SKM-1 (cell line): ENCODE measurements at regions not wholly inside any gene's neighbourhood (a gene's known extent, or its start where the extent isn't known, plus 50 kb on each side); places are given as distances from the start of the nearest gene placed in this dataset.
A peak's percentile ranks its signal among the peaks of the same experiment; 100 is the strongest.

Experiments used
- DNase-seq: peaks from one replicate; lab custom pipeline; 2025; ENCODE audit not compliant: unreplicated experiment; lab: John Stamatoyannopoulos, UW

- DNase-seq: no peak
Observed at GRCh38 chr5:159385536-159385935, 55.2 kb upstream of the IL12B start.

DNA sequence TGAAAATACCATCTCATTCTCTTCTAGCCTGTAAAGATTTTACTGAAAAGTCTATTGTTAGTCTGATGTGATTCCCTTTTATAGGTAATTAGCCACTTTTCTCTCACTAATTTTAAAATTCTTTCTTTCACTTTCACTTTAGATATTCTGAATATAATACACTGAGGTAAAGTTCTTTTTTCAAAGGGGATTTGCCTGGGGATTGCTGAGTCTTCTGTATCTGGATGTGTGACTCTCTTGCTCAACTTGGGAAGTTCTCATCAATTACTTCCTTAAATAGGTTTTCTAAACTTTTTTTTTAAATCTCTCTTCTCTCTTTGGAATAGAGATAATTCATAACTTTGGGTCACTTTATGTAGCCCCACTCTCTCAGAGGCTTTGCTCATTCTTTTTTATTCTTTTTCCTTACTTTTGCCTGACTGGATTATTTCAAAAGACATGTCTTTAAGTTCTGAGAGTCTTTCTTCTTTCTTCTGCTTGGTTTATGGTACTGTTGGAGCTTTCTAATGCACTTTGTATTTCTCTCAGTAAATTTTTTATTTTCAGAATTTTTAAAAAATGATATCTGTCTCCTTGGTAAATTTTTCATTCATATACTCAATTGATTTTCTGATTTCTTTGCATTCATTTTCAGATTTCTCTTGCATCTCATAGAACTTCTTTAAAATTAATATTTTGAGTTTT, 55.9 kb upstream of the IL12B start:
- no peak for DNase-seq

- DNase-seq: no peak
Observed at GRCh38 chr5:159392871-159393270, 62.6 kb upstream of the IL12B start.

DNA sequence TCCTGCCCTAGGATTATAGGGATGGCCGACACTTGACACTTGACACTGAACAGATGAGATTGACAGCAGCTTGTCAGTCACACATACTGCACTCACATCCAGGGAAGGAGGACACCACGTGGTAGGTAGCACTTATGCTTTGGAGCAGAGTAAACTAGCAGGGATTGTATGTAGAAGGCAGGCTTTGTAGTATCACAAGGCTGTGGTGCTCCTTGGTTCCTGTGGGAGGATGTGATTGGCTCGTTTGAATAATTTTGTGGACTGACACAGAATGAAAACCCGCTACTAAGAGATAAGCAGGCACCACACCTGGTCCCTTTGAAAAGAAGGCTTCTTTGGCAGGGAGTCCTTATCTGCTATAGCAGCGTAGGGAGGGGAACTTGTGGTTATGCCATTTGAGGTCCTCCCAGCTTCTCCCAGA, 63.6 kb upstream of the IL12B start:
- no peak for DNase-seq

- DNase-seq: no peak
Observed at GRCh38 chr5:159395202-159395601, 64.9 kb upstream of the IL12B start.

- no peak for DNase-seq
Observed at GRCh38 chr5:159398936-159399335, 68.6 kb upstream of the IL12B start.

GRCh38 chr5:159400476-159400875, 70.2 kb upstream of the IL12B start:
- no peak for DNase-seq

DNA sequence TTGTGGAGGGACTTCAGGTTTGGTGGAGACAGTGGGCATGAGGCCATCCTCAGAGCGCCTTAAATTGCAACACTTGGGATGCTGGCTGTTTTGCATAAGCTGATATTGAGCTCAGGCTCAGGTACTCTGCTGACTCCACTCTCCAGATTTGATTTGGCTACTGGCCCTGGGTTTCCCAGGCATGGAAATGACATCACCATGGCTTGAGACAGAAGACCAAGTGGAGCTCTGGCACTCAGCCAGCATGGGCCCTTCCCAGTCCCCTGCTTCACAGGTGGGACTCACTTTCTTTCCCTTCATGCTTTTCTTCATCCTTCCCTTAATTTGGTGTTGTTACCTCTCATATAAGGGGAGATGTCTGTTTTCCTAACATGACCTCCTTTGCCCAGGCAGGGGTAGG, 72.0 kb upstream of the IL12B start:
- no peak for DNase-seq

GRCh38 chr5:159402856-159403255, 72.6 kb upstream of the IL12B start:
- no peak for DNase-seq

DNA sequence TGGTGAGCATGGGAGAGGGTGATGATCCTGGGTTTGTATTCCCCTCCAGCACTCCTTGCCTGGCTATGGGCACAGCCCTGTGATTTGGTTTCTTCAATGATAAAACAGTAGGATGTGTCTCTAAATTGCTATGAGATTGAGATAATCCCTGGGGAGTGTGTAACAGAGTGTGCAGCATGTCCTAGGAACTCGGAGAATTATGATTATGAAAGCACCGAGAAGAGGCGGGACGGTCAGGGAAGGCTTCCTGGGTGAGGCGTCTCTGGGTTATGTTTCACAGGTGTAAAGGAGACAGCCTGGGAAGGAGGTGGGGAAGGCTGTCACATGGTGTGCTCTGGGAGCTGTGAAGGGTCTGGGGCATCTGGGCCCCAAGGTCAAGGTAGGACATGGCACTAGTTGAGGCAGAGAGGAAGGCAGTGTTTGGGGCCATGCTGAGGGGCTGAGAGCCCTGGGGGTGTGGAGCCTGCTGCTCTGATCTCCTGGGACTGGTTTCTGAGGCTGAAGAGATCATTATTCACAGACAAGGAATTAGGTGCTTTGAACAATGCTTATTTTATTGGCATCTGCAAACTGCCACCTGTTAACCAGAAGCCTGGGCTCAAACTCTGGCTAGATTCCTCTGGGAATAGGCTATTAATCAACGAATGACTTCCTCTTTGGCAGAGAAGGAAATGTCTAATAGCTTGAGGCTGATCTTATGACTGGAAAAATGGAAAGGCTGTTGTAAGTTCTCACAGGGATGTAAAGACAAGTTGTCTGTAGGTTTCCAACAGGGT, 73.8 kb upstream of the IL12B start:
- DNase-seq: no peak

GRCh38 chr5:159405611-159406031, 75.3 kb upstream of the IL12B start:
- DNase-seq: peak; percentile 71

DNA sequence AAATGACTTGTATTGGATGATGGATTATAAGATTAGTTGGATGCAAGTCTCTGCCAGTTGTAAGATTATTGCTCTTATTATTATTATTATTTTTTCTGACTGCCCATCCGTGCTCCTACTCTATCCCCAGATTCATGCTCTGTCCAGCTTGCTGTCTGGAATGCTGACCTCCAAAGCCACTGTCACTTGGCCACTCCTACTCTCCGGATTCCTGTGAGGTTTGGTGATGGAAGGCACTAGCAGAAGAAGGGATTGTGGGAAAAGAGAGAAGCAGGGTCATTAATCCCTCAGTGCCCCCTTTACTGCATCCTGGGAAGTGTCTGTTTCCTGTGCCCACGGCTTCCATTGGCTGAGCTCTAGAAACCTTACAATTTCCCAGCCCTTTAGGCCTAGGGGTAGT, 76.3 kb upstream of the IL12B start:
- no peak for DNase-seq

DNA sequence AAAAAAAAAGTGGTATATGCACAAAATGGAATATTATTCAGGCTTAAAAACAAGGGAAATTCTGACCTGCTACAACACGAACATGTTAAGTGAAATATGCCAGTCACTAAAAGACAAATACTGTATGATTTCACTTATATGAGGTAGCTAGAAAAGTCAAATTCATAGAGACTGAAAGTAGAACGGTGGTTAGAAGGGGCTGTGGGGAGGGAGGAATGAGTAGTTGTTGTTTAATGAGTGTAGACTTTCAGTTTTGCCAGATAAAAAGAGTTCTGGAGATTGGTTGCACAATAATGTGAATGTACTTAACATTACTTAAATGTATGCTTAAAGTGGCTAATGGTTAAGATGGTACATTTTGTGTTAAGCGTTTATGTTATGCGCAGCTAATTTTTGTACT, 79.5 kb upstream of the IL12B start:
- no peak for DNase-seq

GRCh38 chr5:159410480-159410879, 80.2 kb upstream of the IL12B start:
- no peak for DNase-seq

DNA sequence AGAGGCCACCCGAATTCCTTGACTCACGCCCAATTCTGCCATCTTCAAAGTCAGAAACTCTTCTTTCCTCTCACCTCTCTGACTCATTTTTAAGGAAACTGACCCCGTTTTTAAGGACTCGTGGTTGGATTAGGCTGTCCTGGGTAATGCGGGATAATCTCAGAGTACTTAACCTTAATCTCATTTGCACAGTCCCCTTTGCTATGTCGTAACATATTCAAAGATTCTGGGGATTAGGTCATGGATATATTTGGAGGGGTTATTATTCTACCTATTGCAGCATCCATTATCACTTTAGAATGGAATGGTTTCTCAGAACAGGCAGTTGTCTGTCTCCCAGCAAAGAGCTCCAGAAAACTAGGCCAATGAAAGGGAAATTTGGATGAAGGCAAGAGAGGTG, 80.8 kb upstream of the IL12B start:
- no peak for DNase-seq

GRCh38 chr5:159412284-159413046, 82.2 kb upstream of the IL12B start:
- peak; percentile 78 for DNase-seq

- DNase-seq: no peak
Observed at GRCh38 chr5:159414021-159414420, 83.7 kb upstream of the IL12B start.

DNA sequence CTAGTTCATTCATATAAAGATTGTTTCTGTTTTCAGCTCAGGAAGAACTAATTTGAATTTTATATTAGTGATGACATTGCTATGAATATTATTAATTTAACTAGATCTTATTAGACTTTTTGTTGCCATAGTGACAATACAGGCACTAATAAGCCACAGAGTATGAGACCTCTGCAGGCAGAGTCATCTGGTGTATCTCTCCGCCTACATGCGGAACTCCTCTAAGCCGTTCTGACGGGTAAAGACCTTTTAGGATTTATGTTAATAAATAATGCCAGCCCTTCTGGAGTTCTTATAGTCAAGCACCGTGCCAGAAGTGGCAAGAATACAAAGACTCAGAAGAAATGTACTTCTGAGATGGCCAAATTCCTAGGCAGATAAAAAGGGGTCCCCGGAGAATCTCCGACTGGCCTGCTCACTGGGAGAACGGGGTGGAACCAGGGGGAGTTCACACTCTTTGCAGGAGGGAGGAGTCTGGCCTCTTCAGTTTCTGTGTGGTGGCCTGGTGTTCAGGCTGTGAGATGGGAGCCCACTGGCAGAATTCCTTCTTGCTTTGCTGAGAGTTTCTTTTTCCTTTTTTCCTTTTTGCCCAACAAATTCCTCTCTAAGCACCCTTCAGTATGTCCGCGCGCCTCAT, 85.1 kb upstream of the IL12B start:
- no peak for DNase-seq

GRCh38 chr5:159416438-159416837, 86.2 kb upstream of the IL12B start:
- DNase-seq: no peak

- DNase-seq: no peak
Observed at GRCh38 chr5:159417170-159417569, 86.9 kb upstream of the IL12B start.

- no peak for DNase-seq
Observed at GRCh38 chr5:159419576-159419975, 89.3 kb upstream of the IL12B start.
